HepG2 (cell line): ENCODE measurements at regions not wholly inside any gene's neighbourhood (a gene's known extent, or its start where the extent isn't known, plus 50 kb on each side); places are given as distances from the start of the nearest gene placed in this dataset.

Source experiments
- ATAC-seq: fragments of 200-7000 bp; cut with Tn5 transposase; 3 replicates; pipeline ENCODE4 v1.9.1; 2020; ENCODE audit warnings: mild to moderate bottlenecking, moderate library complexity
- BruUV-seq: library from RNA; stranded (reverse); fragments of 400-500 nt; replicated peaks from 2 replicates; lab custom pipeline; 2021; lab: Mats Ljungman, UMichigan
- CTCF ChIA-PET: fragments of 300-600 bp; formaldehyde crosslinking; extraction: SDS; loops from one replicate; lab custom pipeline; 2021; ENCODE audit warnings: low total read pairs, inconsistent platforms, low intra/inter-chr PET ratio; lab: Yijun Ruan, JAX
- POLR2A ChIA-PET: fragments of 350-600 bp; sonication (Branson Sonifier 250); formaldehyde crosslinking; loops from one replicate; lab custom pipeline; 2020; ENCODE audit warnings: antibody characterized with exemption, inconsistent platforms; lab: Yijun Ruan, JAX
- DNase-seq: peaks from one replicate; pipeline ENCODE4 v3.0.0-alpha.2; 2015; ENCODE audit warnings: low spot score
- FAIRE-seq: peaks from 3 replicates; lab custom pipeline; 2011; peaks lifted over from hg19 to GRCh38; lab: Jason Lieb, UNC
- H2AFZ ChIP-seq: one replicate; pipeline ENCODE4 v1.6.1; 2011; ENCODE audit warnings: low read length, inconsistent platforms
- H3K27ac ChIP-seq: fragments of 300-600 bp; 3 replicates; pipeline ENCODE4 v1.8.0; 2011; ENCODE audit warnings: mixed run types, mild to moderate bottlenecking, mixed read lengths, low read length, inconsistent platforms; ENCODE audit not compliant: insufficient read depth; ENCODE audit errors: extremely low read length
- H3K27me3 ChIP-seq, 2 experiments: fragments of 200-600 bp in 1 of 2; 2 replicates in 1 of 2; 3 replicates in 1 of 2; pipeline versions ENCODE4 v1.6.0 to v1.8.0; 2011; ENCODE audit warnings: low read length in 2 of 2, mild to moderate bottlenecking in 2 of 2, moderate library complexity in 2 of 2, inconsistent platforms in 1 of 2; ENCODE audit not compliant: insufficient read depth in 2 of 2, control insufficient read depth in 1 of 2
- H3K36me3 ChIP-seq, 2 experiments: fragments of 200-600 bp in 1 of 2; replicated peaks in 1 of 2; 2 replicates in 1 of 2; 3 replicates in 1 of 2; pipeline versions ENCODE4 v1.5.1 to v1.8.0; 2011; ENCODE audit warnings: low read length in 2 of 2, inconsistent platforms in 1 of 2; ENCODE audit not compliant: insufficient read depth in 2 of 2, control insufficient read depth in 1 of 2
- H3K4me1 ChIP-seq: 2 replicates; pipeline ENCODE4 v1.5.1; 2012; ENCODE audit warnings: low read length, inconsistent platforms; ENCODE audit not compliant: insufficient read depth
- H3K4me2 ChIP-seq: 2 replicates; pipeline ENCODE4 v1.6.0; 2011; ENCODE audit warnings: low read depth, low read length, inconsistent platforms
- H3K4me3 ChIP-seq, 3 experiments: fragments of 200-600 bp in 1 of 3; sonication (generic), shearing (Covaris generic) in 1 of 3; replicated peaks in 1 of 3; 2 replicates each; pipeline ENCODE4 v1.5.1; 2011 to 2016; ENCODE audit warnings: low read length in 3 of 3, inconsistent platforms in 2 of 3, low read depth in 2 of 3, mild to moderate bottlenecking in 2 of 3, control low read depth in 1 of 3, mixed read lengths in 1 of 3; ENCODE audit not compliant: insufficient read depth in 1 of 3
- H3K79me2 ChIP-seq: one replicate; pipeline ENCODE4 v1.6.1; 2011; ENCODE audit warnings: low read length, inconsistent platforms; ENCODE audit not compliant: insufficient read depth
- H3K9ac ChIP-seq: 2 replicates; pipeline ENCODE4 v1.6.0; 2011; ENCODE audit warnings: mild to moderate bottlenecking, low read depth, low read length, inconsistent platforms; ENCODE audit not compliant: insufficient read depth
- H3K9me3 ChIP-seq: 2 replicates; pipeline ENCODE4 v1.5.1; 2012; ENCODE audit warnings: mild to moderate bottlenecking, low read length
- H4K20me1 ChIP-seq: 2 replicates; pipeline ENCODE4 v1.6.0; 2011; ENCODE audit warnings: inconsistent platforms, mild to moderate bottlenecking, low read length, moderate library complexity; ENCODE audit not compliant: insufficient read depth
- RARG ChIP-seq: sonication (generic); formaldehyde crosslinking; IDR thresholded peaks from 2 replicates; pipeline ENCODE4 v1.4.0; 2020; ENCODE audit warnings: low read depth, mild to moderate bottlenecking, missing genetic modification reagents
- WGBS: methylation state at CpG from one replicate; pipeline ENCODE4 v1.1.6; 2017; ENCODE audit warnings: low lambda C conversion rate; 5-methylcytosine and 5-hydroxymethylcytosine counted together
- in situ Hi-C: cut with HindIII; loops from 2 replicates; pipeline ENCODE4 v1.10.0; 2017; ENCODE audit warnings: low pct_unique_long_range_greater_than_20kb; ENCODE audit not compliant: extremely low pct_ligation_motif_present
- intact Hi-C: fragments of 100-400 bp; cut with micrococcal nuclease; formaldehyde crosslinking; loops from one replicate; pipeline ENCODE4 v1.10.0; 2022; ENCODE audit not compliant: unreplicated experiment
- TF ChIP-seq, protein P1 (sequence below): IDR thresholded peaks from 2 replicates; pipeline ENCODE4 v1.6.1; 2016; ENCODE audit warnings: low read depth, missing genetic modification reagents, missing compliant biosample characterization
- TF ChIP-seq, protein P2 (sequence below): sonication (generic); formaldehyde crosslinking; IDR thresholded peaks from 2 replicates; pipeline ENCODE4 v1.4.0; 2020; ENCODE audit warnings: missing genetic modification reagents, borderline replicate concordance

DNA sequence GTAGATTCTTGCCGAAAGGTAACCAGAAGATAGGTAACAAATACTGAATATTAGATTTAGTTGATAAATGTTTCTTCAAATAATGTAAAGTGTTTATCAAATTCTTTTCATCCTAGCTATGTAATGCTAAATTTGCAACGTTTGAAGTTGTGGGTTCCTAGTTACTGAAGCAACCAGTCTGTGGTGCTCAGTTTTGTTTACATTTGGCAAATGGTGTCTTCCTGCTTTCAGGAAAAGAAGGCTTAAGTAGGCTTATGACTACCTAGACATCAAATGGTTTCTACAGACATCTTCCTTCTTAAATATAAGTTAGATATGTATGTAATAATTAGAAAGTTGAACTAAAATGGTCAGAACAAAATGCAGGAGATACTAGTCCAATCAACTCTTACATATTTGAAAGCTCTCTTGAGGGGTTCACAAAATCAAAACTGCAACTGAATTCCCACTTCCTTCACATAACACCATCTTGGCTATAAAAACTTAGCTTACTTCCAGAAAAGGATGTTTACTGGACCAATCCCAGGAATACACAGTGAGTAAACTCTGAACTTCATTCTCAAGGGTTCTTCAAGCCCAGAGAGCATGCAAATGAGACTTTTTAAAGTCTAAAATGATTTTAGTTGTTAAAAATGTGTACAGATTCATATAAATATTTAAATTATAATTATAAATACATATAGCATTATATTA is 125.7 kb upstream of the ITGA1 start:
- ChIA-PET POLR2A (no interaction called here), CTCF (no interaction called here)
- intact Hi-C loops (no loop called here), in situ Hi-C loops (loop anchor here (25.0 kb wide), 2 partner anchors 650 to 1275 kb away; partner anchors contain the start of gene ISL1)
- Histone ChIP-seq H3K9me3 (no peaks in the 10 kb centered on the region), H3K27ac (no peak overlapping the region), H3K27me3 (no peaks in the 10 kb centered on the region), H3K4me3 (no peak overlapping the region), H3K36me3 (no peaks in the 10 kb centered on the region), H3K79me2 (no peaks in the 10 kb centered on the region), H3K4me2 (no peak overlapping the region), H2AFZ (no peak overlapping the region), H3K4me1 (no peaks in the 10 kb centered on the region), H4K20me1 (no peaks in the 10 kb centered on the region), H3K9ac (no peak overlapping the region)
- DNase-seq, result no peak
- 46% methylated on average over 2 of the region's 2 CpGs for WGBS
- FAIRE-seq, result no peak
- no peak for ATAC-seq
- BruUV-seq, result no TSS peak
- no peak for TF ChIP-seq RARG (CRISPR knock-in tag)
- TF ChIP-seq, protein P1, sequence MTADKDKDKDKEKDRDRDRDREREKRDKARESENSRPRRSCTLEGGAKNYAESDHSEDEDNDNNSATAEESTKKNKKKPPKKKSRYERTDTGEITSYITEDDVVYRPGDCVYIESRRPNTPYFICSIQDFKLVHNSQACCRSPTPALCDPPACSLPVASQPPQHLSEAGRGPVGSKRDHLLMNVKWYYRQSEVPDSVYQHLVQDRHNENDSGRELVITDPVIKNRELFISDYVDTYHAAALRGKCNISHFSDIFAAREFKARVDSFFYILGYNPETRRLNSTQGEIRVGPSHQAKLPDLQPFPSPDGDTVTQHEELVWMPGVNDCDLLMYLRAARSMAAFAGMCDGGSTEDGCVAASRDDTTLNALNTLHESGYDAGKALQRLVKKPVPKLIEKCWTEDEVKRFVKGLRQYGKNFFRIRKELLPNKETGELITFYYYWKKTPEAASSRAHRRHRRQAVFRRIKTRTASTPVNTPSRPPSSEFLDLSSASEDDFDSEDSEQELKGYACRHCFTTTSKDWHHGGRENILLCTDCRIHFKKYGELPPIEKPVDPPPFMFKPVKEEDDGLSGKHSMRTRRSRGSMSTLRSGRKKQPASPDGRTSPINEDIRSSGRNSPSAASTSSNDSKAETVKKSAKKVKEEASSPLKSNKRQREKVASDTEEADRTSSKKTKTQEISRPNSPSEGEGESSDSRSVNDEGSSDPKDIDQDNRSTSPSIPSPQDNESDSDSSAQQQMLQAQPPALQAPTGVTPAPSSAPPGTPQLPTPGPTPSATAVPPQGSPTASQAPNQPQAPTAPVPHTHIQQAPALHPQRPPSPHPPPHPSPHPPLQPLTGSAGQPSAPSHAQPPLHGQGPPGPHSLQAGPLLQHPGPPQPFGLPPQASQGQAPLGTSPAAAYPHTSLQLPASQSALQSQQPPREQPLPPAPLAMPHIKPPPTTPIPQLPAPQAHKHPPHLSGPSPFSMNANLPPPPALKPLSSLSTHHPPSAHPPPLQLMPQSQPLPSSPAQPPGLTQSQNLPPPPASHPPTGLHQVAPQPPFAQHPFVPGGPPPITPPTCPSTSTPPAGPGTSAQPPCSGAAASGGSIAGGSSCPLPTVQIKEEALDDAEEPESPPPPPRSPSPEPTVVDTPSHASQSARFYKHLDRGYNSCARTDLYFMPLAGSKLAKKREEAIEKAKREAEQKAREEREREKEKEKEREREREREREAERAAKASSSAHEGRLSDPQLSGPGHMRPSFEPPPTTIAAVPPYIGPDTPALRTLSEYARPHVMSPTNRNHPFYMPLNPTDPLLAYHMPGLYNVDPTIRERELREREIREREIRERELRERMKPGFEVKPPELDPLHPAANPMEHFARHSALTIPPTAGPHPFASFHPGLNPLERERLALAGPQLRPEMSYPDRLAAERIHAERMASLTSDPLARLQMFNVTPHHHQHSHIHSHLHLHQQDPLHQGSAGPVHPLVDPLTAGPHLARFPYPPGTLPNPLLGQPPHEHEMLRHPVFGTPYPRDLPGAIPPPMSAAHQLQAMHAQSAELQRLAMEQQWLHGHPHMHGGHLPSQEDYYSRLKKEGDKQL (CRISPR knock-in tag), result no peak
- TF ChIP-seq, protein P2, sequence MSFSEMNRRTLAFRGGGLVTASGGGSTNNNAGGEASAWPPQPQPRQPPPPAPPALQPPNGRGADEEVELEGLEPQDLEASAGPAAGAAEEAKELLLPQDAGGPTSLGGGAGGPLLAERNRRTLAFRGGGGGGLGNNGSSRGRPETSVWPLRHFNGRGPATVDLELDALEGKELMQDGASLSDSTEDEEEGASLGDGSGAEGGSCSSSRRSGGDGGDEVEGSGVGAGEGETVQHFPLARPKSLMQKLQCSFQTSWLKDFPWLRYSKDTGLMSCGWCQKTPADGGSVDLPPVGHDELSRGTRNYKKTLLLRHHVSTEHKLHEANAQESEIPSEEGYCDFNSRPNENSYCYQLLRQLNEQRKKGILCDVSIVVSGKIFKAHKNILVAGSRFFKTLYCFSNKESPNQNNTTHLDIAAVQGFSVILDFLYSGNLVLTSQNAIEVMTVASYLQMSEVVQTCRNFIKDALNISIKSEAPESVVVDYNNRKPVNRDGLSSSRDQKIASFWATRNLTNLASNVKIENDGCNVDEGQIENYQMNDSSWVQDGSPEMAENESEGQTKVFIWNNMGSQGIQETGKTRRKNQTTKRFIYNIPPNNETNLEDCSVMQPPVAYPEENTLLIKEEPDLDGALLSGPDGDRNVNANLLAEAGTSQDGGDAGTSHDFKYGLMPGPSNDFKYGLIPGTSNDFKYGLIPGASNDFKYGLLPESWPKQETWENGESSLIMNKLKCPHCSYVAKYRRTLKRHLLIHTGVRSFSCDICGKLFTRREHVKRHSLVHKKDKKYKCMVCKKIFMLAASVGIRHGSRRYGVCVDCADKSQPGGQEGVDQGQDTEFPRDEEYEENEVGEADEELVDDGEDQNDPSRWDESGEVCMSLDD (CRISPR knock-in tag), result no peak
